K562 (cell line): ENCODE measurements at regions not wholly inside any gene's neighbourhood (a gene's known extent, or its start where the extent isn't known, plus 50 kb on each side); places are given as distances from the start of the nearest gene placed in this dataset.

ENCODE experiments used
- ATAC-seq: fragments of 200-7000 bp; cut with Tn5 transposase; 3 replicates; pipeline ENCODE4 v1.9.1; 2020; ENCODE audit warnings: moderate library complexity
- BruUV-seq: library from RNA; stranded (reverse); fragments of 400-500 nt; replicated peaks from 2 replicates; lab custom pipeline; 2021; lab: Mats Ljungman, UMichigan
- CTCF ChIA-PET: fragments of 300-600 bp; formaldehyde crosslinking; extraction: SDS; loops from one replicate; lab custom pipeline; 2021; ENCODE audit warnings: low intra/inter-chr PET ratio; lab: Yijun Ruan, JAX
- POLR2A ChIA-PET: fragments of 300-600, 350-650 bp; sonication (Branson Sonifier 250); formaldehyde crosslinking; extraction: SDS; loops from one replicate; lab custom pipeline; 2021; ENCODE audit warnings: antibody characterized with exemption, inconsistent platforms; lab: Yijun Ruan, JAX
- DNase-seq, 4 experiments: peaks; one replicate each; pipeline versions ENCODE4 v3.0.0 to v3.0.0-alpha.2; 2011 to 2018; ENCODE audit warnings: low spot score in 3 of 4, mixed read lengths in 3 of 4; ENCODE audit errors: extremely low read depth in 1 of 4
- FAIRE-seq: peaks from 2 replicates; lab custom pipeline; 2011; peaks lifted over from hg19 to GRCh38; lab: Jason Lieb, UNC
- H2AFZ ChIP-seq: 2 replicates; pipeline ENCODE4 v1.6.0; 2011; ENCODE audit warnings: low read depth, low read length, control low read depth, inconsistent platforms
- H3K27ac ChIP-seq: fragments of 200-600 bp; 3 replicates; pipeline ENCODE4 v1.8.0; 2011; ENCODE audit warnings: low read depth, mild to moderate bottlenecking, control low read depth, inconsistent platforms, low read length, moderate library complexity, mixed read lengths; ENCODE audit errors: extremely low read depth
- H3K27me3 ChIP-seq, 2 experiments: fragments of 300-600 bp in 1 of 2; 2 replicates in 1 of 2; 3 replicates in 1 of 2; pipeline versions ENCODE4 v1.6.0 to v1.8.0; 2011; ENCODE audit warnings: inconsistent platforms in 2 of 2, low read length in 2 of 2, mild to moderate bottlenecking in 1 of 2, mixed read lengths in 1 of 2, moderate library complexity in 1 of 2; ENCODE audit not compliant: control insufficient read depth in 2 of 2, insufficient read depth in 2 of 2
- H3K36me3 ChIP-seq: fragments of 300-600 bp; 3 replicates; pipeline ENCODE4 v1.8.0; 2011; ENCODE audit warnings: mild to moderate bottlenecking, low read length, inconsistent platforms; ENCODE audit not compliant: control insufficient read depth, insufficient read depth
- H3K4me1 ChIP-seq, 2 experiments: fragments of 200-600 bp in 1 of 2; replicated peaks in 1 of 2; 2 replicates in 1 of 2; 3 replicates in 1 of 2; pipeline versions ENCODE4 v1.5.1 to v1.8.0; 2011; ENCODE audit warnings: inconsistent platforms in 2 of 2, low read length in 2 of 2, mild to moderate bottlenecking in 1 of 2, mixed read lengths in 1 of 2, moderate library complexity in 1 of 2; ENCODE audit not compliant: control insufficient read depth in 2 of 2, insufficient read depth in 2 of 2
- H3K4me2 ChIP-seq: 2 replicates; pipeline ENCODE4 v1.6.1; 2011; ENCODE audit warnings: low read length, control low read depth, inconsistent platforms, mixed read lengths; ENCODE audit not compliant: insufficient read depth
- H3K4me3 ChIP-seq: fragments of 200-600 bp; sonication (generic), shearing (Covaris generic); 2 replicates; pipeline ENCODE4 v1.5.1; 2016; ENCODE audit warnings: control low read depth, inconsistent platforms
- H3K79me2 ChIP-seq: fragments of 200-600 bp; 3 replicates; pipeline ENCODE4 v1.8.0; 2011; ENCODE audit warnings: low read length, inconsistent platforms; ENCODE audit not compliant: control insufficient read depth, insufficient read depth
- H3K9ac ChIP-seq, 2 experiments: 2 replicates each; pipeline versions ENCODE4 v1.6.0 to v1.6.1; 2011; ENCODE audit warnings: low read depth in 2 of 2, low read length in 2 of 2, control low read depth in 1 of 2, inconsistent platforms in 1 of 2, mild to moderate bottlenecking in 1 of 2, mixed read lengths in 1 of 2; ENCODE audit not compliant: insufficient read depth in 1 of 2
- H3K9me1 ChIP-seq: one replicate; pipeline ENCODE4 v1.6.0; 2011; ENCODE audit warnings: inconsistent platforms, mild to moderate bottlenecking, low read length, moderate library complexity; ENCODE audit not compliant: control insufficient read depth, insufficient read depth
- H3K9me3 ChIP-seq: replicated peaks from 2 replicates; pipeline ENCODE4 v1.5.1; 2011; ENCODE audit warnings: low read depth, low read length, inconsistent platforms; ENCODE audit not compliant: control insufficient read depth, insufficient read depth
- H4K20me1 ChIP-seq: replicated peaks from 2 replicates; pipeline ENCODE4 v1.6.1; 2011; ENCODE audit warnings: low read length, inconsistent platforms, mixed read lengths; ENCODE audit not compliant: control insufficient read depth, insufficient read depth
- BCL6 ChIP-seq: fragments of 250-450 bp; sonication (Bioruptor Pico); IDR thresholded peaks from 2 replicates; pipeline ENCODE4 v1.4.0; 2020
- EP300 ChIP-seq: IDR thresholded peaks from 2 replicates; pipeline ENCODE4 v1.6.1; 2012; ENCODE audit warnings: low read length, improper control_type of control experiment
- FOXK2 ChIP-seq, 2 experiments: fragments of 450-650 bp; IDR thresholded peaks in 1 of 2; conservative IDR thresholded peaks in 1 of 2; 2 replicates each; pipeline ENCODE4 v1.6.1; 2016; ENCODE audit warnings: low read depth in 2 of 2, mild to moderate bottlenecking in 1 of 2
- HMGXB4 ChIP-seq: sonication (generic); formaldehyde crosslinking; IDR thresholded peaks from 2 replicates; pipeline ENCODE4 v1.8.1; 2023; ENCODE audit warnings: mild to moderate bottlenecking, missing genetic modification reagents
- JUND ChIP-seq, 2 experiments: IDR thresholded peaks; 2 replicates in 1 of 2; 3 replicates in 1 of 2; pipeline ENCODE4 v1.6.1; 2011; ENCODE audit warnings: borderline replicate concordance in 2 of 2, low read depth in 2 of 2, low read length in 2 of 2, improper control_type of control experiment in 1 of 2, missing biosample characterization in 1 of 2, missing genetic modification characterization in 1 of 2, missing genetic modification reagents in 1 of 2
- LCOR ChIP-seq: sonication (generic); formaldehyde crosslinking; IDR thresholded peaks from 2 replicates; pipeline ENCODE4 v1.8.0; 2022; ENCODE audit warnings: mild to moderate bottlenecking, missing genetic modification reagents
- NR4A1 ChIP-seq, 2 experiments: fragments of 250-450 bp in 1 of 2; fragments of 450-650 bp in 1 of 2; sonication (Bioruptor Pico) in 1 of 2; IDR thresholded peaks; 2 replicates each; pipeline versions ENCODE4 v1.4.0 to v1.6.1; 2016 to 2020; ENCODE audit warnings: mild to moderate bottlenecking in 2 of 2, missing compliant biosample characterization in 1 of 2, missing genetic modification characterization in 1 of 2, moderate library complexity in 1 of 2
- SMARCC2 ChIP-seq: fragments of 450-650 bp; IDR thresholded peaks from 2 replicates; pipeline ENCODE4 v1.6.1; 2017; ENCODE audit warnings: antibody characterized with exemption, moderate library complexity, mild to moderate bottlenecking, low read depth
- THRA ChIP-seq: fragments of 450-650 bp; IDR thresholded peaks from 2 replicates; pipeline ENCODE4 v1.6.1; 2017; ENCODE audit warnings: mild to moderate bottlenecking, moderate library complexity
- ZBTB43 ChIP-seq: sonication (generic); formaldehyde crosslinking; IDR thresholded peaks from 2 replicates; pipeline ENCODE4 v1.8.0; 2023; ENCODE audit warnings: mild to moderate bottlenecking, missing genetic modification reagents
- ZFP91 ChIP-seq: sonication (generic); formaldehyde crosslinking; IDR thresholded peaks from 2 replicates; pipeline ENCODE4 v1.8.0; 2022; ENCODE audit warnings: mild to moderate bottlenecking, missing genetic modification reagents
- ZNF121 ChIP-seq: sonication (generic); formaldehyde crosslinking; conservative IDR thresholded peaks from 2 replicates; pipeline ENCODE4 v1.8.0; 2022; ENCODE audit warnings: missing genetic modification reagents
- ZNF41 ChIP-seq: fragments of 250-450 bp; sonication (Bioruptor Pico); conservative IDR thresholded peaks from 2 replicates; pipeline ENCODE4 v1.4.0; 2020; ENCODE audit warnings: mild to moderate bottlenecking
- WGBS: fragments of 100-300 bp; shearing (Covaris generic); methylation state at CpG from one replicate; pipeline ENCODE4 v1.1.6; 2016; ENCODE audit warnings: low coverage, mixed read lengths; ENCODE audit not compliant: insufficient coverage; ENCODE audit errors: missing lambda C conversion rate; 5-methylcytosine and 5-hydroxymethylcytosine counted together
- in situ Hi-C: fragments of 300-500 bp; cut with MboI; formaldehyde crosslinking; loops from 4 replicates; pipeline ENCODE4 v1.15.0; 2018; ENCODE audit warnings: inconsistent platforms, mixed read lengths
- intact Hi-C: fragments of 100-400 bp; cut with micrococcal nuclease; formaldehyde crosslinking; loops from 2 replicates; pipeline ENCODE4 v1.14.2; 2022

GRCh38 chr6:9468277-9468676 is 946.6 kb downstream of the TFAP2A start:
- POLR2A ChIA-PET = no interaction called here

More at GRCh38 chr6:9468277-9468676, 946.6 kb downstream of the TFAP2A start:
- Histone ChIP-seq H4K20me1 (no peaks in the 10 kb centered on the region), H3K9me3 (0 out of 2 replicates have a peak, but pooled peaks cover 3% of the 10 kb centered on the region), H2AFZ (no peak overlapping the region), H3K9ac (no peak overlapping the region), H3K9me1 (no peaks in the 10 kb centered on the region), H3K79me2 (no peaks in the 10 kb centered on the region), H3K4me1 (no peaks in the 10 kb centered on the region), H3K4me2 (no peak overlapping the region), H3K27me3 (no peaks in the 10 kb centered on the region), H3K4me3 (no peak overlapping the region), H3K27ac (no peak overlapping the region), H3K36me3 (no peaks in the 10 kb centered on the region)
- ATAC-seq (no peak), DNase-seq (no peak), FAIRE-seq (no peak)
- BruUV-seq = no TSS peak
- in situ Hi-C loops = no loop called here
- intact Hi-C loops = no loop called here
- 0% methylated on average over 3 of the region's 3 CpGs for whole genome bisulfite sequencing
- CTCF ChIA-PET = no interaction called here
- TF ChIP-seq ZBTB43 (CRISPR knock-in tag) = no peak
- TF ChIP-seq ZNF41 (CRISPR knock-in tag) = no peak
- no peak for TF ChIP-seq BCL6
- TF ChIP-seq ZNF121 (CRISPR knock-in tag) = no peak
- no peak for TF ChIP-seq SMARCC2
- no peak for TF ChIP-seq ZFP91 (CRISPR knock-in tag)
- TF ChIP-seq JUND (IDR thresholded peaks at IDR 0.05; ENCODE audit: borderline replicate concordance, low read depth, low read length) = no peak
- no peak for TF ChIP-seq JUND (tag; IDR thresholded peaks at IDR 0.05; ENCODE audit: borderline replicate concordance, low read depth, low read length)
- TF ChIP-seq THRA = no peak
- TF ChIP-seq FOXK2 (conservative IDR thresholded peaks at IDR 0.05 in 1 of 2, IDR thresholded peaks at IDR 0.05 in 1 of 2; ENCODE audit: low read depth in 2 of 2) = no peak
- no peak for TF ChIP-seq HMGXB4 (CRISPR knock-in tag)
- TF ChIP-seq LCOR (CRISPR knock-in tag) = no peak
- TF ChIP-seq EP300 = no peak
- no peak for TF ChIP-seq NR4A1 (CRISPR knock-in tag; IDR thresholded peaks at IDR 0.05)
- no peak for TF ChIP-seq NR4A1 (tag; IDR thresholded peaks at IDR 0.05)
